ENCODE measurements at regions not wholly inside any gene's neighbourhood (a gene's known extent, or its start where the extent isn't known, plus 50 kb on each side); places are given as distances from the start of the nearest gene placed in this dataset.

- TF ChIP-seq CTCF (IDR thresholded peaks at IDR 0.05) = no peak
- no peak for TF ChIP-seq EP300 (IDR thresholded peaks at IDR 0.05)
- no peak for TF ChIP-seq POLR2A (IDR thresholded peaks at IDR 0.05)
- TF ChIP-seq POLR2AphosphoS5 (IDR thresholded peaks at IDR 0.05) = no peak
Observed at GRCh38 chr3:10580426-10580825, 75.0 kb upstream of the ATP2B2 start.
